IPS-NIHi7 (cell line): ENCODE measurements at regions not wholly inside any gene's neighbourhood (a gene's known extent, or its start where the extent isn't known, plus 50 kb on each side); places are given as distances from the start of the nearest gene placed in this dataset.

Experiments used
- DNase-seq: peaks from one replicate; pipeline ENCODE4 v3.0.0; 2012; ENCODE audit warnings: mixed read lengths; ENCODE audit errors: extremely low spot score

DNA sequence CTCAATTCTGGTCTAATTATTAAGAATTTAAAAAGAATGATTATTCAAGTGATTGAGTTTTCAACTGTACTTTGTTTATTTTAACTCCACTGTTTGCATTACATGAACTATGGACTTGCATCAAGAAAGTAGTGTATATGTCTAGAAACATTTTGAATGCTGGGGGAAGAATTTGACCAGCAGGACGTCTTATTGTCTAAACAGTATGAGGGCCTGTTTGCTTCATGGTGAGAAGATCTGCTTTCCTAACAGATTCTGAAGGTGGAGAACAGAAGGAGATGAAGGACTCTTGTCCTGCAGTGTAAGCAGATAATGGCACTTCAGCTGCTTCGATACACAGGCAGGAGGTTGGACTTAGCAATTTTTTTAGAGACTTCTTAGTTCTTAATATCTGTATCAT is 176.0 kb downstream of the DACT1 start:
- no peak for DNase-seq

DNA sequence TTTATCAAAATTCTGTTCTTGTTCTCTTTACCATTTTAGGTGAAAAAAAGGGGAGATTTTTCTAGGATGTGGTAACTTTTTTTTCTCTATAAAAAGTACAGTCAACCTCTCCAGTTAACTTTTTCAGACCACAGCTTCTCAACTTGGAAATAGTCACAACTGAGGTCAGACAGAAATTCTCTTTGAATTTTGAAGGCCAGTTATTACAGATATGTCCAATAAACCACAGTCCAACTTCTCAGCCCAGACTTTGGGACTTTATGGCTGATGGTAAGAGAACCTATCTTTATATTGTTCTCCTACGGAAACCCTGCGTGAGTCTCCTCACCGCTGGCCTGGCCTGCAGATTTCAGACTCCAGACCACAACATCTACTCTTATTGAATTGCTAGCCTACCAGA is 176.7 kb downstream of the DACT1 start:
- DNase-seq = no peak

DNA sequence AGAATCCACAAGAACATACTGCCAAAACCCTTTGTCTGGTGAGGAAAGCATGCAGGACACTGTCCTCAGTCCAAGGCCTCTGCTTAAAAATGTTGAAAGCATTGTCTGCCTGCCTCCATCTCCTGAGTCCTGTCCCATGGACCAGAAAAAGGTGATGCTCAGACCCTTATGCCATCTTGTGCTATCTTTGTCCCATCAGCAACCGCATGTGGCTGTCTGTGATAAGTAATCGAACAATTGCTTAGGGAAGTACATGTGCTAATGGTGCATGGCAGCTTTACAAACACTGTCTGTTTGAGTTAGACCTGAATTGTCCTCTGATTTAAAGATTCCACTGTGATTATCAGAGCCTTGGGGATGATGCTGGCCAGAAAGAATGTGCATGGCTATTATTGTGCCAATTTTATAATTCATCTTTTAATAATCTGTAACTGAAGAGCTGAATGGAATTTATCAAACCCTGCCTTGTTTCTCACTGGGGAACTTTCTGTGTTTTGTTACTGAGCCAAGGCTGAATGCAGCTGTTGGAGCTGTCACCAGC is 177.5 kb downstream of the DACT1 start:
- DNase-seq = no peak

DNA sequence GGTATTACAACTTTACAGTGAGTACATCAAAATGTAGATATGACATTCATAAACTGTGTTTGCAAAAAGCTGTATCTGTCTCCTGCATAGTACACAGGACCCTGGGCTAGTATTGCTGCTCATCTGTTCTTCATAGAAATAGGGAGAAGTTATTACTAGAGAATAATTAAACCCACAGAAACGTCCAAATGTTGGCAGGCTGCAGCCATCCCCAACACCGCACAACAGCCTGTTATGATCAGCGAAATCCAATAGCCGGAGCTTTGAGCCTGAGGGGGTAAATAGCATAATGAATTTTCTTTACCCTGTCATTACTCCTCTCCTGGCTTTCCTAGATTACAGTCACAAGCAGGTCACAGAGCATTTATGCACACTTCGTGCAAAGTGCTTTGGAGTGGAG is 178.0 kb downstream of the DACT1 start:
- no peak for DNase-seq

DNA sequence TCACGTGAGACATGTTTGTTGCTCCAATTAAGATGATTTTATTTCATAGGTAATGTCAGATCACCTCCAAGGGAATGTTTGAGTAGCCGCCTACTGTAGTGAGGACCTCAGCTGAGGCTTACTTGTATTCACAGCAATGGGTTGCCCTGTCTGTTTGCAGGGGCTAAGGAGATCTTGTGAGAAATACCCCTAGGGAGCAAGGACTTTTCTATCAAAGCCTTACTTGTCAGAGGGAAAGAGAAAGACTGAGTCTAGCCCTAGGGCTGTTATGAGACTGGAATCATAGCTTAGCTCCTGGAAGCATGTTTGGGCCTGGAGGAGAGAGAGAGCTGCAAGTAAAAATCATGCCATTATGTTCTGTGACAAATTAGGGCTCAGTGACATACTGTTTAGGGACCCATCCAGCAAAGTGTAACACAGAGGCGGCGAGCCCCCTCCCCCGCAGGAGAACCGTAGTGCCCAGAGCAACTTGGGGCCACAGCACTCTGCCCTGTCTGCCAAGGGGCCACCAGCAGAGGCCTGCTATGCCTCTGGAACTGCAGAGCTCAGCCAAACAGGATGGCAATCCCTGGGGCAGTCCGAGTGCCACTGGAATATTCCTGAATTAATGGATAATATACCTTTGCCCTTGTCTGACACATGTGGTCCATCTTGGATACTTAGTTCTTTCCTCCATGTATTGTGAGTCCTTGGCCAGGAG is 178.8 kb downstream of the DACT1 start:
- no peak for DNase-seq

DNA sequence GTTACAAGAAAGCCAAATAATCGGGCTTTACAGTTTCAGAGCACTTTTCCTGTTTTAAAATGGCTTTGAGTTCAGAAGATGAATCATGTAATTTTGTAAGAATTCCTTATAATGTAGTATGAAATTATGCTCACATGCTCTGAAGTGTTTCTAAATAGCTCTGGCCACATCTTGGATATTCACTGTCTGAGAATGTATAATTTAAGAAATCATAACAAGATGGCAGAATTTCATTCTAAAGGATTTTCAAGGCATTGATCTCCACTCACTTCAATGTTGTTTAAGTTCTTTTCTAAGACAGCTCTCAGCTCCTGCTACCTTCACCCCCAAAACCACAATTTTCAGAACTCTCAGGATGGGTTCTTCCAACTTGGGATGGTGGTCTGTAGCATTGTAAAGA is 180.1 kb downstream of the DACT1 start:
- DNase-seq = no peak

DNA sequence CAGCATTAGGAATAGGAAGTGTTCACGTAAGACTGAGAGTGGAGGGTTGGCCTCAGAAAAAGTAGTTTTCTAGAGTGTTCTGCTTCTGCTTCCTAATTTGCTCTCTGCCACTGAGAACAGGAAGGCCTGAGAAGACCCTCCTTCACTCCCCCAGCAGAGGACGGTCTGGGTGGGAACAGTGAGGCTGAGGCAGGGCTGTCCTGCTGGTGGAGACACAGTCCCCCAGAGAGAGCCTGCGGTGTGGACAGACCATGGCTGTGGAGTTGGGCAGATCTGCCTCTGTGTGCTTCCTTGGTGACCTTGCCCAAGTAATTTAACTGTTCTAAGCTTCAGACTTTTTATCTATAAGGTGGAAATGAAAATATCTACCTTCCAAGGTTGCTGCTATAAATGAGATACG is 182.3 kb downstream of the DACT1 start:
- no peak for DNase-seq

DNA sequence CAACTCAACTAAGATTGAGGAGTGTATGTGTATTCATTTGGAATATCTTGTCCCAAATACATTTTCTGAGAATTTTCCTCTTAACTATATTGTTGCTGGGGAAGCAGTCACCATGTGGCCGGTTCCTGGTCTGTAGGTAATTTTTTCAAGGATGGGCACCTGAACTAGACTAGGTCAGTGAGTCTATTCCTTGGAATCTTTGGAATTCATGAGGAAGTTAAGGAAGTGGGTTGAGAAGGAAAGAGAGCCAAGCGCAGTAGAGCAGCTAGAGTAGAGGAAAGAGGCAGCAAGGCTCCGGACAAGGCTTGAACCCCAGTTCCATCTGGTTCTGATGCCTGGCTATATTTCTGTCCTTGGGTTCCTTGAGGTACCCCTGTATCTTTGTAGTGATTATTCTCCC is 183.7 kb downstream of the DACT1 start:
- DNase-seq = no peak

DNA sequence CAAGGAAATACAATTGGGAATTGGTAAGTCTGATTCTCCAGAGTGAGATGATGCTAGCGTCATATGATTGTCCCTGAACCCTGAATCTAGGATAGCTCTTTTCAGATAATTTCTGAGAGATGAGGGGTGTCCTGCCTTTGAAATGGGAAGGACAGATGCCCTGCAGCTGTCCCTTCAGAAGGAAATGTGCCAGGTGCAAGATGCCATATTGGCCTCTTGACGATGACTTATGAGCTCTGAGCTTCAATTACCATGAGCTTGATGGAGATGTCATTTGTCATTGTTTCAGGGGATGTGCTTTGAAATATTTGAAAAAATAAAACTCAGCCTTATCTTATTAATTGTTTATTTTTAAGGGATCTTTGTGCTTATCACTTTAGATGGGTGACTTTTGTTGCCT is 185.1 kb downstream of the DACT1 start:
- no peak for DNase-seq

DNA sequence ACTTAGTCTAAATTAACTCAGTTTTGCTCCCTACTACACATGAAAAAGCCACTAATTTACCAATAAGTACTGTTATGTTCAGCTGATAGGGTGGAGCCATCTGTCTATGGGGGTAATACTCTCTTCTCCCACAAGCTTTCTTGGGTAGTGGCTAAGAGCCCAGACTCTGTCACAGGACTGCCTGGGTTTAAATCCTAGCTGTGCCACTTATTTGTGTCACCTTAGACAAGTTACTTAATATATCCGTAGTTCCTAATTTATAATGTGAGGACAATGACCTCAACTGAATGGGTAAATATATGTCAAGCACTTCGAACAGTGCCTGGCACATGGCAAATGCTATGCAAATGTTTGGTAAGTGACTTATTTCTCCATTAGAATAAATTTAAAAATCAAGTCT is 185.6 kb downstream of the DACT1 start:
- no peak for DNase-seq

DNA sequence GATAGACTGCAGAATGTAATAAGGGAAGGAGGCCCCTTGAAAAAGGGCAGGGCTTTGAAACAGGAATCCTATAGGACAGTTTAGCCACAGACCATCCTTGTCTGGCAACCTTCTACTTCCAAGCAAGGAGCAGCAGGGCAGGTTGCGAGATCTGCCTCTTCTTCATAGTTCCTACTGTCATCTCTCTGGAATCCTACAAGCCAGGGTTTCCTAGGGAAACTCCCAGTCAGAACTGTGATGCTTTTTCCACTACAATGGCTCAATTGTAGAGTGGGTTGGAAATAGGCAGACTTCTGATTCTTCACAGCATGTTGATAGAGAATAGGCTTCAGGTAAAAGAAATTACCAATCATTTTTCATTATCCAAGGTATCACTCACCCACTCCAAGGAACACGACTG is 186.3 kb downstream of the DACT1 start:
- no peak for DNase-seq

DNA sequence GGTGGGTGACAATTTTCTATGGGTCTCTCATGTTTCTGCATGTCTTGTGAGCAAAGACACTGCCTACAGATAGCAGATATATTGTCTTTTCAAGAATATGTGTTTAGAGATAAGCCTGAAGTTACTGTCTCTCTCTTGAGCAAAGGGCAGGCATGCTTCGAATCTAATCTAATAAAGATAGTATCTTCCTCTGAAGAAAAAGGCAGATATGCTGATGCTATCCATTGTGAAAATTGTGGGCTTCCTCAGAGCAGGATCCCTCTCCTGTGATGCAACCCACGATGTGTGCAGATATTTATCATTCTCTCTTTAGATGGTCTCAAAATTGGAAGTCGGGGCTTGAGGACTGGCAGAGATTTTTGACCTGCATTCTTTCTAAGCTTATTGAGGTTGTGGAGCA is 187.0 kb downstream of the DACT1 start:
- no peak for DNase-seq

DNA sequence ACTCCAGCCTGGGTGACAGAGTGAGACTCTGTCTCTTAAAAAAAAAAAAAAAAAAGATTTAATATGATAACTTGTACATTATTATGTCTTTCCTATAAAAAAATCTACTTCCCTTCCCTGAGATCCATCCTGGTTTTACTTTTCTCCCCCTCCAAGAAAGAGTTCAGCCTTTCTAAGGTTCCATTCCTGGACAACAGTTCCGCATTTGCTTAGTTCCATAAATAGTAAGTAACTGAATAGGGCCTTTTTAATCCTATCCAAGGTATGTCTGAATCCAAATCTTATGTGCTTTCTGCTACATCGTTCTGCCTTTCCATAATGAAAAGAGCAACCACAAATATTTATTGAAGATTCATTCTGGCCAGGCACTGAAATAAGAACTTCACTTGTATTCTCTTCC is 187.8 kb downstream of the DACT1 start:
- no peak for DNase-seq

DNA sequence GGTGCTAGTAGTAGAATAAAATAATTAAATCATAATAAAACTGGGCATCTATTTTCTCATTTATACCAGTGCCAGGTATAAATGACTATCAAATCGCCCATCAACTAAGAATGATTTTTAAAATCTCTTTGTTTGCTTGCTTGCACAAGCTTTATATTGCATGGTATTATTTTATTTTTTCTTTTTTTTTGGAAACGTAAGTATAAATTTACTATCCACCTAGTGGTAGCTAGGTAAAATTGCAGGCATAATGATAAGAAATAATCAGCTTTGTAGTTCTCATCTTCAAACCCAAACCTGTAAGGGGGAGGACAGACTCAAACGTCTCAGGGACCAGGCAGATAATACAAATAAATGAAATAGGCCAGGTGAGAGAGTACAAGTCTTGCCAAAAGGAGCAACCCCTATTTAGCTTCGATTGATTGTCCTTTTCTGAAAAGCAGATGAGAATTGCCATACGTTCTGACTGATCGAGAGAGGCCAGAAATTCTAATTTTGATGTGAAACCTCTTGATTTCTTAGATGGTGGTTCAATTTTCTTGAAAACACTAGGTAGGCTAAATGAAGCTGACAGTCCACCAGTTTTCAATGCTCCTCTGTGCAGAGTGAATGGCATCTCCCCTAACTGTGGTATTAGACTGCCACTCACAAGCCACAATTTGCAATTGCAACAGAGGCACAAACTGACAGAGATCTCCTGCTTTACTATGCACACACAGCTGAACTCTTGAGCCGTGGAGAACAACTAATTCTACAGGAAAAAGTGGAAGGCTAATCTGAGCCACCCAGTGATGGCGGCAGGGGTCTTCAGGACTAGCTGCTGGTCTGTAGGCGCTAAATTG is 189.3 kb downstream of the DACT1 start:
- DNase-seq = no peak

DNA sequence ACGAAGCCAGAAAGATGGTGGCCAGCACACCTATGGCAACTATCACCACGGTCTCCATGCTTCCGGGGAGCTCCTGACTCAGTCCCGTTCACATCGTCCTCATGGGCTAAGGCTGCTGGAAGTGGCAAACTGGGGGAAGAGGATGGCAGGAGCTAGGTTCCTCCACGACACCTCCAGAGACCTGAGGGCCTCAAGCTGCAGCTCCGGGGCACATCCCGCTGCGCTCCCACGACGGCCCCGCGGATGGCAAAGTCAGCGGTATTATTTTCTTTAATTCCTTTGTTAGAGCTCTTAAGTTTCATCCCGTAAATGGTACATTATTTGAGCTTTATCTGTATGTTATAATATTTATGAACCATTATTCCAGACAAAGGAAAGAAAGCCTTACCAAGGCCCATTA is 190.5 kb downstream of the DACT1 start:
- DNase-seq = no peak

DNA sequence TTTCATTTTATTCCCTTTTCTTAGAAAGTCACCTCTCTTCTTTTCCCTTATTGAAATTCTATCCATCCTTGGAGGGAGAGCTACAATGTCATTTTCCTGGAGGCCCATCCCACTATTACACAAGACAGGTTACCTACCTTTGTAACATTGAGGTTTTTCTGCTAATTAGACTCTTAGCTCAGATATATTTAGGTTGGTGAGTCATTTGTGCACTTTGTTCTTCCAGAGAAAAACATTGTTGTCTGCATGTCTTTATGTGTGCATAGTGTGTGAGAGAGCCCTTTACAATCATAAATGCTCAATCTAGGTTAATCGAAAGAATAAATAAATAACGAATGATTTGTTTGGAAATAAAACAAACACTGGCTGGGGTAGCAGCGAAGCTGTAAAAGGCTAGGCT is 191.8 kb downstream of the DACT1 start:
- no peak for DNase-seq

DNA sequence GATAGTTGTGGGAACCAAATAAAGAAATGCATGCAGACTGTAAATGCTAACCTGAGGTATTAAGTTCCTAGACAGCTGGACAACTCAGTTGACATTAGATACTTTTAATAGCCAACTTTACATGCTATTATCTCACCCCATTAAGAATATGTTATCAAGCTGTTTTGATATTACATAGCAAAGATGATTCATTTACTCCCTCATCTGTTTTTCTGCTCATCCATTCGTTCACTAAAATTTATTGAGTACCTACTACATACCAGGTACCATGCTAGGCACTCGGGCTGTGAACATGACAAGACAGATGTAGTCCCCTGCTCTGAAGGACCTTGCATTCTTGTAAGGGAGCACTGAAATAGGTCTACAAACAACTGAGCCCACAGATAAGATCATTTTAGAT is 192.4 kb downstream of the DACT1 start:
- DNase-seq = no peak

DNA sequence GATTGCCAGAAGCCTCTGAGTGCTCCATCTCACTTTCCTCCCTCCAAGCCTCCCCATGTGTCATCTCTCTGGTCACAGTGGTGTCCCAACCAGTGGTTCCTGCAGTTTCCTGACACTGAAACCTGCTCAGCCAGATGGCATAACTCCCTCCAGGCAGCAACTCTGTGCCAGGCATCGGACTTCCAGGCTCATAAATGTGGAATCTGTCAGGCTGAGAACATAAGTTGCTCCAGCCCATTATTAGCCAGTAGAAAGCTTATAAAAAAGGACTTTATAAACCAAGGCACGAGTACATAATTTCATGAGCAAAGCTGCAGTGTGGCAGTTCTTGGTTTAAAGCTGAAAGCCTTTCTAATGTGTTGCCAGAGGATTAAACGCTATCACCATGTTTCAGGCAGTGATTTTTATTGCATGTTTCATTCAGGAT is 194.3 kb downstream of the DACT1 start:
- no peak for DNase-seq

DNA sequence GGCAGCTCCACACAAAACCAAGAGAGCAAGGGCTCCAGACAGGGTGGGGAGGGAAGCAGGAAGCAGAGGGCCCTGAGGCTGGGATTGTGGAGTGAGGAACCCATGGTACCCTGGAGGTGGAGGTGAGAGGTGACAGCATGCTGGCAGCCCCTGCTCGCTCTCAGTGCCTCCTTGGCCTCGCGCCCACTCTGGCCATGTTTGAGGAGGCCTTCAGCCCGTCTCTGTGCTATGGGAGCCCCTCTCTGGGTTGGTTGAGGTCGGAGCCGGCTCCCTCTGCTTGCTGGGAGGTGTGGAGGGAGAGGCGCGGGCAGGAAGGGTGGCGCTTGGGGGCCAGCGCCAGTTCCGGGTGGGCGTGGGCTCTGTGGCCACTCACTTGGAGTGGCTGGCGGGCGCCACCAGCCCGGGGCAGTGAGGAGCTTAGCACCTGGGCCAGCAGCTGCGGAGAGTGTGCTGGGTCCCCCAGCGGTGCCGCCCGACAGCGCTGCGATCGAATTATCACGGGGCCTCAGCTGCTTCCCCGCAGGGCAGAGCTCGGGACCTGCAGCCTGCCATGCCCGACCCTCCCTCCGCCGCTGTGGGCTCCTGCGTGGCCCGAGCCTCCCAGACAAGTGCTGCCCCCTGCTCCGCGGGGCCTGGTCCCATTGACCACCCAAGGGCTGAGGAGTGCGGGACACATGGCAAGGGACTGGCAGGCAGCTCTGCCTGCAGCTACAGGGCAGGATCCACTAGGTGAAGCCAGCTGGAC is 196.0 kb downstream of the DACT1 start:
- no peak for DNase-seq

DNA sequence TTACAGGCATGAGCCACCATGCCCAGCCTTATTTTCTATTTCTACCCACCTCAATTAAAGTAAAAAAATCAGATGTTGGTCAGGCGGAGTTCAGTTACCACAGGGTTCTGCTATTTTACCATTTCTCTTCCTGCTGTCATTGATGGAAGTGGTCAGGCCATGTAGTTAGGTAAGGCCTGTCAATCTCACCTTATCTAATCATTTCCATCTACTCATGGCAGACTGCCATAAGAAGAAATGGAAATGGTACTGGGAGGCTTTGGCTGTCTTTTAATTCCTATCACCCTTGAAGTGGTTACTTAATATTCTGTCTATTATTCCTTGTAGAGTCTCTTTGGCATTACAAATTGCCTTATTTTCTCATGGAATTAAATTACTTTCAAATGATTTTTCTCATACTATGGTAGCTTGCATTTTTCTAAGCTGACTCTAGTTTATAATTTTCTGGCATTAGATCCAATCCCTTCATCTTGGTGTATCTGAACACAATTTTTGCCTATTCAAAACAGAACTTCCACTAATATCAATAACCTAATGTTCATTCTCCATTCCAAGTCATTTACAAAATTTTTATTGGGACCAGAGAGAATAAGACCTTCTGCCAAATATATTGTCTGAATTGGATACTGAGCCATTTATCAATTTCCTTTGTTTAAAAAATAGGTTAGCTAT is 198.7 kb downstream of the DACT1 start:
- DNase-seq = no peak

DNA sequence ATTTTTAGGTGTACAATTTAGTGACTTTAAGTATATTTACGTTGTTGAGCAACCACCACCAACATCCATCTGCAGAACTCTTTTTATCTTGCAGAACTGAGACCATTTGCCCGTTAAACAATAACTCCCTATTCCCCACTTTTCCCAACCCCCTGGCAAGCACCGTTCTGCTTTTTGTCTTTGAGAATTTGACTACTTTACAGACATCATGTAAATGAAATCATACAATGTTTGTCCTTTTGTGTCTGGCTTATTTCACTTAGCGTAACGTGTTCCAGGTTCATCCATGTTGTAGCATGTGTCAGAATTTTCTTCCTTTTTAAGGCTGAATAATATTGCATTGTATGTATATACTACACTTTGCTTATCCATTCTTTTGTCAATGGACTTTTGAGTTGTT is 201.5 kb downstream of the DACT1 start:
- no peak for DNase-seq

DNA sequence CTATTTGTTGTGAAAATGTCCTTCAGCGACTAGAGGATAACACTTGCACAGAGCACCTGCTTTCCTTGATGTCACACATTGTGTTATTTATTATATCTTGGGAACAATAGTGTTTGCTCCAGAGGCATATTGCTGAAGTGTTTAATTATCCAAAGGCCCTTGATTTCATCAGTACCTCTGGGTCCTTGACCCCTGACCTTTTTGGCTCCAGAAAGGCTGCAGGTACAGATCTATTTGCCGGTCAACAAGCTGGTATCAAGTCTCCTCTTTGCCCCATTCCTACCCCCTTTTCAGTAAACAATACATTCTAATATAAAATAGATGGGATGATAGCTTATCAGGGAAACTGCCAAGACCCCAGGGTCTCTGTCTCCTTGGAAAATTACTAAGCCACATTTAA is 206.8 kb downstream of the DACT1 start:
- DNase-seq = no peak
